GM21360 (cell line): ENCODE measurements at regions not wholly inside any gene's neighbourhood (a gene's known extent, or its start where the extent isn't known, plus 50 kb on each side); places are given as distances from the start of the nearest gene placed in this dataset.

Source experiments
- ATAC-seq: cut with Tn5 transposase; IDR thresholded peaks from one replicate; pipeline ENCODE4 v1.9.1; 2021; ENCODE audit warnings: mild to moderate bottlenecking, moderate library complexity; ENCODE audit not compliant: unreplicated experiment

GRCh38 chr2:129133692-129134641, 815.3 kb upstream of the HS6ST1 start:
- no peak for ATAC-seq

- no peak for ATAC-seq
Observed at GRCh38 chr2:129135017-129135416, 816.3 kb upstream of the HS6ST1 start.

GRCh38 chr2:129139380-129139779, 820.7 kb upstream of the HS6ST1 start:
- no peak for ATAC-seq

- ATAC-seq = no peak
Observed at GRCh38 chr2:129142465-129142864, 823.8 kb upstream of the HS6ST1 start.

- ATAC-seq = no peak
Observed at GRCh38 chr2:129144082-129144791, 825.6 kb upstream of the HS6ST1 start.

- ATAC-seq = no peak
Observed at GRCh38 chr2:129152514-129152913, 827.0 kb upstream of the RAB6C start.

GRCh38 chr2:129160879-129161278, 818.6 kb upstream of the RAB6C start:
- no peak for ATAC-seq

- ATAC-seq = no peak
Observed at GRCh38 chr2:129164220-129164949, 815.1 kb upstream of the RAB6C start.

- ATAC-seq = no peak
Observed at GRCh38 chr2:129165006-129165405, 814.5 kb upstream of the RAB6C start.

GRCh38 chr2:129167456-129167855, 812.0 kb upstream of the RAB6C start:
- no peak for ATAC-seq

GRCh38 chr2:129170570-129170969, 808.9 kb upstream of the RAB6C start:
- ATAC-seq = no peak

GRCh38 chr2:129174143-129174542, 805.3 kb upstream of the RAB6C start:
- no peak for ATAC-seq

- no peak for ATAC-seq
Observed at GRCh38 chr2:129175051-129175450, 804.4 kb upstream of the RAB6C start.

GRCh38 chr2:129176375-129176774, 803.1 kb upstream of the RAB6C start:
- no peak for ATAC-seq

GRCh38 chr2:129178356-129178755, 801.1 kb upstream of the RAB6C start:
- no peak for ATAC-seq

- ATAC-seq = no peak
Observed at GRCh38 chr2:129179199-129179598, 800.3 kb upstream of the RAB6C start.

GRCh38 chr2:129180124-129180716, 799.2 kb upstream of the RAB6C start:
- no peak for ATAC-seq

GRCh38 chr2:129181433-129181832, 798.0 kb upstream of the RAB6C start:
- no peak for ATAC-seq

GRCh38 chr2:129181963-129182362, 797.5 kb upstream of the RAB6C start:
- no peak for ATAC-seq

- no peak for ATAC-seq
Observed at GRCh38 chr2:129187343-129187742, 792.1 kb upstream of the RAB6C start.

GRCh38 chr2:129188451-129188850, 791.0 kb upstream of the RAB6C start:
- ATAC-seq = no peak
